ENCODE measurements at regions not wholly inside any gene's neighbourhood (a gene's known extent, or its start where the extent isn't known, plus 50 kb on each side); places are given as distances from the start of the nearest gene placed in this dataset.

DNA sequence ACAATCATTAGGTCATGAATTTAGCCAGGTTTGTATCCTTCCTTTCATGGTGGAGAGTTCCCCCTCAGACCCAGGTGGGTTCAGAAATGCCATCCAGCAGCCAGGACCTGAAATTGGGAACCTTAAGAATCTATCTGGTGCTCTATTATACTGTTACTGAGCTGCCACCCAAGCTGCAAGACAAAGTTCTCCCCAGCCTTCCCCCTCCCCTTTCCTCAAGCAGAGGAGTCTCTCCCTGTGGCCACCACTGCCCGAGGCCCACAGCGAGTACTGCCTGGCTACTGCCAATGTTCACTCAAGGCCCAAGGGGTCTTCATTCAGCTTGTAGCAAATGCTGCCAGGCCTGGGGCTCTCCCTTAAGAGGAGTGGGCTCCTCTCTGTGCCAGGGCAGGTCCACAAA, 133.8 kb downstream of the TMEM38B start:
- ATAC-seq (no peak), DNase-seq (no peak), FAIRE-seq (no peak)
- H3K27me3 ChIP-seq, result no peaks in the 10 kb centered on the region
- no peaks in the 10 kb centered on the region for H3K9me3 ChIP-seq
- no peak overlapping the region for H3K27ac ChIP-seq
- H3K4me1 ChIP-seq, result no peaks in the 10 kb centered on the region
- TF ChIP-seq, protein P1, sequence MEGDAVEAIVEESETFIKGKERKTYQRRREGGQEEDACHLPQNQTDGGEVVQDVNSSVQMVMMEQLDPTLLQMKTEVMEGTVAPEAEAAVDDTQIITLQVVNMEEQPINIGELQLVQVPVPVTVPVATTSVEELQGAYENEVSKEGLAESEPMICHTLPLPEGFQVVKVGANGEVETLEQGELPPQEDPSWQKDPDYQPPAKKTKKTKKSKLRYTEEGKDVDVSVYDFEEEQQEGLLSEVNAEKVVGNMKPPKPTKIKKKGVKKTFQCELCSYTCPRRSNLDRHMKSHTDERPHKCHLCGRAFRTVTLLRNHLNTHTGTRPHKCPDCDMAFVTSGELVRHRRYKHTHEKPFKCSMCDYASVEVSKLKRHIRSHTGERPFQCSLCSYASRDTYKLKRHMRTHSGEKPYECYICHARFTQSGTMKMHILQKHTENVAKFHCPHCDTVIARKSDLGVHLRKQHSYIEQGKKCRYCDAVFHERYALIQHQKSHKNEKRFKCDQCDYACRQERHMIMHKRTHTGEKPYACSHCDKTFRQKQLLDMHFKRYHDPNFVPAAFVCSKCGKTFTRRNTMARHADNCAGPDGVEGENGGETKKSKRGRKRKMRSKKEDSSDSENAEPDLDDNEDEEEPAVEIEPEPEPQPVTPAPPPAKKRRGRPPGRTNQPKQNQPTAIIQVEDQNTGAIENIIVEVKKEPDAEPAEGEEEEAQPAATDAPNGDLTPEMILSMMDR (IDR thresholded peaks at IDR 0.05), result no peak
- WGBS, 2 donors, result 89 to 93% methylated on average over 2 of the region's 2 CpGs
- intact Hi-C loops (cut with DNase I), result no loop called here
- no peaks in the 10 kb centered on the region for H3K36me3 ChIP-seq
- H3K4me3 ChIP-seq, result no peak overlapping the region

DNA sequence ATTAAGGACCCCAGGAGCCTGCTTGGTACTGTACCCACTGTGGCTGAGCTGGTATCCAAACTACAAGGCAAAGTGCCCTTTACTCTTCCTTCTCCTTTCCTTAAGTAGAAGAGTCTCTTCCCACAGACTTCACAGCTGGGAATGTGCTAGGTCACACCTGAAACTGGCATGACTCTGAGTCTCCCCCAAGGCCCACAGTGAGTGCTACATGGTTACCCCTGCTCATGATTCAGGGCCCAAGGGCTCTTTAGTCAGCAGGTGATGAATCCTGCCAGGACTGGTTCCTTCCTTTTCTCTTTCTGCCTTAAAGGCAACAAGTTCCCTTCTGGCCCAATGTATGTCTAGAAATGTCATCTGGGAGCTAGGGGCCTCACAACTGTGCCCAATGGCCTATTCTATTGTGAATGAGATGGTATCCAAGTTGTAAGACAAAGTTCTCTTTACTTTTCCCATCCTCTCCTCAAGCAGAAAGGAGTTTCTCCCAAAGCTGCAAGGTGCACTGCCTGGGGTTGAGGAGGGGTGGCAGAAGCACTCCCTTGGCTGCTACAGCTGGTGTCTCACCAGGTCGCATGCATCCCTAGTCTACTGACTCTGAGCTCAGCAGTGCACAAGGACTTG, 134.4 kb downstream of the TMEM38B start:
- ATAC-seq (no peak), DNase-seq (no peak), FAIRE-seq (no peak)
- H3K9me3 ChIP-seq, result no peaks in the 10 kb centered on the region
- no peaks in the 10 kb centered on the region for H3K36me3 ChIP-seq
- H3K27ac ChIP-seq, result no peak overlapping the region
- intact Hi-C loops (cut with DNase I), result no loop called here
- H3K27me3 ChIP-seq, result no peaks in the 10 kb centered on the region
- H3K4me1 ChIP-seq, result no peaks in the 10 kb centered on the region
- TF ChIP-seq, protein P1 (IDR thresholded peaks at IDR 0.05), result no peak
- no peak overlapping the region for H3K4me3 ChIP-seq
- 67 to 68% methylated on average over 1 of the region's 1 CpG for WGBS, 2 donors

DNA sequence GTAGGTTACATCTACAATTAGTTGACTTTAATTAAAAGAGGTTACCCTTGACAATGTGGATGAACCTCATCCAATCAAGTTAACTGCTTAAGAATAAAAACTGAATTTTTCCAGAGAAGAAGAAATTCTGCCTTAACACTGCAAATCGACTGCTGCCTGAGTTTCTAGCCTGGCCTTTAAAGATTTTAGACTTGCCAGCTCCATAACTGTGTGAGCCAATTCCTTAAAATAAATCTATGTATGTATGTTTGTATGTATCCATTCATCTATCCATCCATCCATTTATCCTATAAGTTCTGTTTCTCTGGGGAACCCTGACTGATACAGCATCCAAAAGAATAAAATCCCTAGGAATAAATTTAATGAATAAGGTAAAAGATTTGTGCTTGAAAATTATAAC, 136.1 kb downstream of the TMEM38B start:
- Histone ChIP-seq H3K4me1 (no peaks in the 10 kb centered on the region), H3K36me3 (no peaks in the 10 kb centered on the region), H3K9me3 (no peaks in the 10 kb centered on the region), H3K4me3 (no peak overlapping the region), H3K27ac (no peak overlapping the region), H3K27me3 (no peaks in the 10 kb centered on the region)
- ATAC-seq (no peak), FAIRE-seq (no peak), DNase-seq (no peak)
- TF ChIP-seq, protein P1 (IDR thresholded peaks at IDR 0.05), result no peak
- intact Hi-C loops (cut with DNase I), result no loop called here
- 39 to 61% methylated on average over 1 of the region's 1 CpG for WGBS, 2 donors

DNA sequence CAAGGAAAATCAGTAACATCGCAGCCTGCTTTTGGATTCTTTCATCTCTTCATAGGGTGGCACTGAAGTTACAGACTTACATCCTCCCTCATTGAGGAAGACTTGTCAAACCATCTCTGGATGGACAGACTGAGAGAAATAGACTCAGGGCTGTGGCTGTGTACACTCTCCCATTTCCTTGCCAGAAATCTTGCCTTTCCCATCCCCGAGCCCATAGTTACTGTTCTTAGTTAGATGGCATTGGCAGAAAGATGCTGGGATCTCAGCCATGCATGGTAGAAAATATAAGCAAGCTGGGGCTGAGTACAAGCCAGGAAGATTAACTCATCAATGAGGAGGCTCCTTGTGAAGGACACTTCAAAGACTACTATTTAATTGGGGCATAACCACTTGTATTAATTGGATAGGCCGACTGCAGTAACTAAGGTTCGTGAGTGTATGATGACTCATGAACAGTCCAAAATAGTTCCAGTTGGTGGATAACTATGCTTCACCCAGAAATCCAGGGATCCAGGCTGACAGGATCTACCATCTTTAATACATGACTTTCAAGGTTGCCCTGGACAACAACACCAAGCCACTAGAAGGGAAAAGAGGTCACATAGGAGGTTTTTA, 137.9 kb downstream of the TMEM38B start:
- no peaks in the 10 kb centered on the region for H3K9me3 ChIP-seq
- H3K27me3 ChIP-seq, result no peaks in the 10 kb centered on the region
- no peak overlapping the region for H3K4me3 ChIP-seq
- DNase-seq (no peak), FAIRE-seq (no peak), ATAC-seq (no peak)
- H3K4me1 ChIP-seq, result no peaks in the 10 kb centered on the region
- no peak overlapping the region for H3K27ac ChIP-seq
- WGBS, 2 donors, result 82% methylated on average over 4 of the region's 4 CpGs
- no peaks in the 10 kb centered on the region for H3K36me3 ChIP-seq
- TF ChIP-seq, protein P1 (IDR thresholded peaks at IDR 0.05), result no peak
- intact Hi-C loops (cut with DNase I), result no loop called here

DNA sequence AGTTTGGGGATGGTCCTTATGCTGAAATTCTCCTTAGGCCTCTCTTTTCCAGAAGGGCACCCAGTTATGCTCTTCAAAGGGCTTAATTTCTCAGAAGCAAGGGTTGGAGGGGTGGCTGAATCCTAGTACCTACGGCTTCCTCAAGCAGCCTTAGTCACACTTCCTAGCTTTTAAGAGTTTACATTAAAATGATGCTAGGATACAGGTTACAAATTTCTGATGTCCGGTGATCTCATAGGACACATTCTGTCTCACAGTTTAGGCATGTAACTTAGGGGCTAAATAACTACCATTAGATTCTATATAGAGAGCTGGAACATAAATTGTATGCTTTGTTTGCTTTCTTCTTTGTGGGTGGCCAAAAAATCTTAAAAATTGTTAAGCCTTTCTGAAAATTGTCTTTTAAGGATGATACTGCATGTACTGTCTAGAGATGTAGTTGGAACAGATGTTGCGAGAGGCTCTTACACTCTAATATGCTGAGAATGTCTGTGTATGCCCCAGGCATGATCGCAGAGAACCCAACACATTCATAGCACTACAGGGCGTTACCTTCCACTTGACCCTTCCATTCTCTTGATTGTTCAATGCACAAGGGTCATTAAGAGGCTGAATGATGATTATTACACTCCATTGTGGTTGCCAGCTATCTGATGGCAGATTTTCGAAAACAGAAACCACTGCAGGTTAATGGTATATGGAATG, 139.1 kb downstream of the TMEM38B start:
- TF ChIP-seq, protein P1 (IDR thresholded peaks at IDR 0.05), result no peak

More for the DNA sequence above, 139.1 kb downstream of the TMEM38B start:
- Histone ChIP-seq H3K36me3 (no peaks in the 10 kb centered on the region), H3K27ac (no peak overlapping the region), H3K4me1 (no peaks in the 10 kb centered on the region), H3K4me3 (no peak overlapping the region), H3K9me3 (no peaks in the 10 kb centered on the region), H3K27me3 (no peaks in the 10 kb centered on the region)
- FAIRE-seq (no peak), DNase-seq (no peak), ATAC-seq (no peak)
- intact Hi-C loops (cut with DNase I), result no loop called here
- WGBS, 2 donors, result 86 to 90% methylated on average over 6 of the region's 6 CpGs
